Activated CD8-positive, alpha-beta T cell treated with anti-CD3 and anti-CD28 coated beads for 36 hours (primary cell): ENCODE measurements at regions not wholly inside any gene's neighbourhood (a gene's known extent, or its start where the extent isn't known, plus 50 kb on each side); places are given as distances from the start of the nearest gene placed in this dataset.

ENCODE experiments used
- ATAC-seq: fragments of 200-7000 bp; cut with Tn5 transposase; one replicate; pipeline ENCODE4 v1.10.0; 2021; ENCODE audit warnings: mild to moderate bottlenecking, moderate library complexity
- CTCF ChIA-PET: fragments of 350-600 bp; sonication (Branson Sonifier 250); formaldehyde crosslinking; loops from one replicate; lab custom pipeline; 2021; ENCODE audit warnings: antibody characterized with exemption; lab: Charles Lee
- POLR2A ChIA-PET: fragments of 350-600 bp; sonication (Branson Sonifier 250); formaldehyde crosslinking; loops from one replicate; lab custom pipeline; 2021; ENCODE audit warnings: antibody characterized with exemption; lab: Charles Lee
- DNase-seq: peaks from one replicate; pipeline ENCODE4 v3.0.0-alpha.2; 2020
- H3K27ac Mint-ChIP-seq: one replicate; pipeline ENCODE4 v1.8.0; 2021; ENCODE audit warnings: mild to moderate bottlenecking, mixed read lengths
- H3K27me3 Mint-ChIP-seq: one replicate; pipeline ENCODE4 v1.8.0; 2021; ENCODE audit warnings: mixed read lengths
- H3K36me3 Mint-ChIP-seq: one replicate; pipeline ENCODE4 v1.8.0; 2021; ENCODE audit warnings: low read depth, mixed read lengths
- H3K4me1 Mint-ChIP-seq: one replicate; pipeline ENCODE4 v1.8.0; 2021; ENCODE audit warnings: low read depth, mixed read lengths
- H3K4me3 Mint-ChIP-seq: one replicate; pipeline ENCODE4 v1.8.0; 2021; ENCODE audit warnings: mild to moderate bottlenecking, moderate library complexity, mixed read lengths
- H3K9me3 Mint-ChIP-seq: one replicate; pipeline ENCODE4 v1.8.0; 2021; ENCODE audit warnings: mixed read lengths
- intact Hi-C: fragments of 100-400 bp; cut with micrococcal nuclease; formaldehyde crosslinking; loops from one replicate; pipeline ENCODE4 v1.10.0; 2022
- TF ChIP-seq, protein P1 (sequence below): fragments of 200-600 bp; IDR thresholded peaks from one replicate; pipeline ENCODE4 v1.8.0; 2022; ENCODE audit warnings: antibody characterized with exemption, mild to moderate bottlenecking

DNA sequence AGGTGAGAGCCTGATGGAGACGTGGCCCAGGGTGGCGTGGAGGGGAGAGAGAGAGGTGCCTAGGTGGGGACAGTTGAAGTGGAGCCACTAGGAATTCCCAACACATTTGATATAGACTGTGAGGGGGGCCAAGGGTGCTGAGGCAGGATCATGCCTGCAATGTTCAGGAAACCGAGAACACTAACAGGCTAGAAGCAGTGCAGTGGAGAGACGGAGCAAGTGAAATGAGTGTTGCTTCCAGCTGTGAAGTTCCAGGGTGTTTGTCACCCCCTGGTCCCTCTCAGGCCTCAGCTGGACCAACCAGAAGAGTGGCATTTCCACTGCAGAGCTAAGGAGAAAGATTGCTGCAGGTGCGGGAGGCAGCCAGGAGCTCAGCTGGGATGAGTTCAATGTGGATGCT lies 127.1 kb downstream of the RIPK4 start:
- CTCF ChIA-PET = no interaction called here
- ATAC-seq = no peak
- TF ChIP-seq, protein P1, sequence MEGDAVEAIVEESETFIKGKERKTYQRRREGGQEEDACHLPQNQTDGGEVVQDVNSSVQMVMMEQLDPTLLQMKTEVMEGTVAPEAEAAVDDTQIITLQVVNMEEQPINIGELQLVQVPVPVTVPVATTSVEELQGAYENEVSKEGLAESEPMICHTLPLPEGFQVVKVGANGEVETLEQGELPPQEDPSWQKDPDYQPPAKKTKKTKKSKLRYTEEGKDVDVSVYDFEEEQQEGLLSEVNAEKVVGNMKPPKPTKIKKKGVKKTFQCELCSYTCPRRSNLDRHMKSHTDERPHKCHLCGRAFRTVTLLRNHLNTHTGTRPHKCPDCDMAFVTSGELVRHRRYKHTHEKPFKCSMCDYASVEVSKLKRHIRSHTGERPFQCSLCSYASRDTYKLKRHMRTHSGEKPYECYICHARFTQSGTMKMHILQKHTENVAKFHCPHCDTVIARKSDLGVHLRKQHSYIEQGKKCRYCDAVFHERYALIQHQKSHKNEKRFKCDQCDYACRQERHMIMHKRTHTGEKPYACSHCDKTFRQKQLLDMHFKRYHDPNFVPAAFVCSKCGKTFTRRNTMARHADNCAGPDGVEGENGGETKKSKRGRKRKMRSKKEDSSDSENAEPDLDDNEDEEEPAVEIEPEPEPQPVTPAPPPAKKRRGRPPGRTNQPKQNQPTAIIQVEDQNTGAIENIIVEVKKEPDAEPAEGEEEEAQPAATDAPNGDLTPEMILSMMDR = no peak
- Mint-ChIP-seq H3K27ac (no peak overlapping the region), H3K36me3 (no peaks in the 10 kb centered on the region), H3K9me3 (no peaks in the 10 kb centered on the region), H3K4me1 (peaks cover 3% of the 10 kb centered on the region), H3K27me3 (peaks cover 4% of the 10 kb centered on the region), H3K4me3 (no peak overlapping the region)
- POLR2A ChIA-PET = no interaction called here
- no peak for DNase-seq
- intact Hi-C loops = no loop called here

DNA sequence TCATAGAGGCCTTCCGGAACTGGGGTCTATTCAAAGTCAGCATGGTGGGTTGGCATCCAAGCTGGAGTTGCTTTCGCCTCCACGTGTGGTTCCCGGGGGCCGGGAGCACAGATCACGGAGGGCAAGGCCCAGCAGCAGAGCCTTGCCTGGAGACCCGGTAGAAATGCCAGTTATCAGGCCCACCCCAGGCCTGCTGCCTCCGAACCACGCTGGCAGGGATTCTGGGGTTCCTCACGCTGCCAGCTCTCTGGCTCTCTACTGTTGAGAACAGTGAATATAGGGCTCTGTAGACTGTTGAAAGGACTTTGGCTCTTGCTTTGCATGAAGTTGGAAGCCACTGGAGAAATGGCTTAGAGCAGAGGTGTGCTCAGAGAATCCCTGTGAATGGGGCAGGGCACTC lies 127.5 kb downstream of the RIPK4 start:
- no peak for DNase-seq
- ChIA-PET CTCF (no interaction called here), POLR2A (no interaction called here)
- H3K4me3 Mint-ChIP-seq = no peak overlapping the region
- intact Hi-C loops = no loop called here
- no peaks in the 10 kb centered on the region for H3K36me3 Mint-ChIP-seq
- H3K27ac Mint-ChIP-seq = no peak overlapping the region
- H3K4me1 Mint-ChIP-seq = peaks cover 3% of the 10 kb centered on the region
- ATAC-seq = no peak
- TF ChIP-seq, protein P1 = no peak
- peaks cover 4% of the 10 kb centered on the region for H3K27me3 Mint-ChIP-seq
- no peaks in the 10 kb centered on the region for H3K9me3 Mint-ChIP-seq

DNA sequence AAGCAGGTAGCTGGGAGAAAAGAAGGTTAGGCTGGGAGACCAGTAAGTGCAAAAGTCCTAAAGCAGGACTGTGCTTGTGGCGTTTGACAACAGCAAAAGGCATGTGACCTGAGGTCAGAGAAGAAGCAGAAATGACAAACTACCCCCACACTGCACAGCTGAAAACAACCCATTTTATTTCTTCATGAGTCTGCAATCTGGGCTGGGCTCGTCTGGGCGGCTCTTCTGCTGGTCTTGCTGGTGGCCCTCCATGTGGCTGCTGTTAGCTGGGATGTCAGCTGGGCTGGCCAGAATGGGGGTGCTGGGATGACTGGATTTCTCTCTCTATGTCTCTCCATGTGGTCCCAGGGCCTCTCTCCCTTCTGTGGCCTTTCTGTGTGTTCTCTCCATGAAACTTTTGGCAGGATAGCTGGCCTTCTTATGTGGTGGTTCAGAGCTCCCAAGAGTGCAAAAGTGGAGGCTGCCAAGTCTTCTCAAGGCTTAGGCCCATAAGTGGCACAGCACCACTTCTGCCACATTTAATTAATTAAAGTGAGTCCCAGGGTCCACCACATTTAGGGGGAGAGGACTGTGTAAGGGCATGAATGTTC lies 128.6 kb downstream of the RIPK4 start:
- intact Hi-C loops = no loop called here

DNA sequence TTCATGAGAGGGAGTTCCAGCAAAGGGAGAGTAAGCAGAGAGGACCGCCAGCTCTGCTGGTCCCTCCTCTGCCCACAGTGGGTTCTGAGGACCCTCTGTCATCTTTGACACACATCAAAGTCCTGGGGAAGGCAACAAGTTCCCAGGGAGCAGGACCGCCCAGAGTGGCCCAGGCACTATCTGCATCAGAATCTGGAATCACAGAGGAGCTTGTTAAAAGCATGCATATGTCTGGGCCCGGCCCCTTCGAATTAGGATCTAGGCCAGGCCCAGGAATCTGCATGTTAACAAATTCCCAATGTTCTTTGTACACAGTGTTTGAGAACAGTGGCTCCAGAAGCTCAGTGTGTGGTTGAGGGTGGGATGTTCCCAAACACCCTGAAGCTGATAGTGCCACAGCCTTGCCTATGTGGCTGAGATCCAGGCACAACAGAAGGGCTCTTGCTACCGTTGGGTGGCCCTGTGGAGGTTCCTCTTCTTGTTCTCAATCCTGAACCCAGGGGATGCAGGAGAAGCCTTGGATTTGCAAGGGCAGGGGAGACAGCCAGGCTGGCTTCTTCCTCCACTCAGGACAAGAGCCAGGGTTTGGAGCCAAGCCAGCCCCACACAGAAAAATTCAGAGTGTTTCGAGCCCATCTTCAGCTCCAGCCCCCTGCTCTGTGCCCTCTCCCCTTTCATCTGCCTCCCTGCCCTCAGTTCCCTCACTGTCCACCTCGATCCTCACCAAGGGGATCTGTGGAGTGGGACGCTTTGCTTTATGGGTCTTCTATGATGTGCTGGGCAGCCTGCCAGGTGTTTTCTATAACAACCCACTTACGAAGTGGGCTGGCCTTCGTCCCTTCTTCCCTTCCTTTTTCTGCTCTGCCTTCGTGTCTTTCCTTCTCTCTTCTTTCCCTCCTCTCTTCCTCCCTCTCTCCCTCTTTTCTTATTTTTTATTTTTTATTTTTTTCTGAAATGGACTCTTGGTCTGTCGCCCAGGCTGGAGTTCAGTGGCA lies 129.0 kb upstream of the TMPRSS2 start:
- Mint-ChIP-seq H3K4me3 (no peak overlapping the region), H3K9me3 (no peaks in the 10 kb centered on the region), H3K4me1 (no peaks in the 10 kb centered on the region), H3K27me3 (peaks cover 3% of the 10 kb centered on the region), H3K36me3 (no peaks in the 10 kb centered on the region), H3K27ac (no peak overlapping the region)
- CTCF ChIA-PET = no interaction called here
- TF ChIP-seq, protein P1 = no peak
- ATAC-seq (no peak), DNase-seq (no peak)
- POLR2A ChIA-PET = no interaction called here
- intact Hi-C loops = no loop called here

More for the DNA sequence above, 128.6 kb downstream of the RIPK4 start:
- no peak overlapping the region for H3K4me3 Mint-ChIP-seq
- ChIA-PET CTCF (no interaction called here), POLR2A (no interaction called here)
- peaks cover 4% of the 10 kb centered on the region for H3K27me3 Mint-ChIP-seq
- peaks cover 3% of the 10 kb centered on the region for H3K4me1 Mint-ChIP-seq
- H3K27ac Mint-ChIP-seq = no peak overlapping the region
- DNase-seq = no peak
- TF ChIP-seq, protein P1 = no peak
- H3K9me3 Mint-ChIP-seq = no peaks in the 10 kb centered on the region
- no peaks in the 10 kb centered on the region for H3K36me3 Mint-ChIP-seq
- ATAC-seq = no peak

DNA sequence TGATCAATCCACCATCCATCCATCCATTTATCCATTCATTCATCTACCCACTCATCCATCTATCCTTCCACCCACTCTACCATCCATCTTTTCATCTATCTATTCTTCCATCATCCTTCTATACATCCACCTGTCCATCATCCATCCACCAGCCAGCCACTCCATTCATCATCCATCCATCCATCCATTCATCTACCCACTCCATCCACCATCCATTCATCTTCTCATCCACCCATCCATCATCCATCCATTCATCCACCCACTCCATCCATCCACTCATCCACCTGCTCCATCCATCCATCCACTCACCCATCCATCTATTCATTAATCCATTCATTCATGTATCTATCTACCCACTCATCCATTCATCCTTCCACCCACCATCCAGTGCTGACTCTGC lies 127.9 kb upstream of the TMPRSS2 start:
- Mint-ChIP-seq H3K9me3 (no peaks in the 10 kb centered on the region), H3K27ac (no peak overlapping the region), H3K36me3 (no peaks in the 10 kb centered on the region), H3K27me3 (peaks cover 3% of the 10 kb centered on the region), H3K4me1 (no peaks in the 10 kb centered on the region), H3K4me3 (no peak overlapping the region)
- intact Hi-C loops = no loop called here
- no peak for ATAC-seq
- CTCF ChIA-PET = no interaction called here
- TF ChIP-seq, protein P1 = no peak
- POLR2A ChIA-PET = no interaction called here
- DNase-seq = no peak
